ENCODE measurements at regions not wholly inside any gene's neighbourhood (a gene's known extent, or its start where the extent isn't known, plus 50 kb on each side); places are given as distances from the start of the nearest gene placed in this dataset.

DNA sequence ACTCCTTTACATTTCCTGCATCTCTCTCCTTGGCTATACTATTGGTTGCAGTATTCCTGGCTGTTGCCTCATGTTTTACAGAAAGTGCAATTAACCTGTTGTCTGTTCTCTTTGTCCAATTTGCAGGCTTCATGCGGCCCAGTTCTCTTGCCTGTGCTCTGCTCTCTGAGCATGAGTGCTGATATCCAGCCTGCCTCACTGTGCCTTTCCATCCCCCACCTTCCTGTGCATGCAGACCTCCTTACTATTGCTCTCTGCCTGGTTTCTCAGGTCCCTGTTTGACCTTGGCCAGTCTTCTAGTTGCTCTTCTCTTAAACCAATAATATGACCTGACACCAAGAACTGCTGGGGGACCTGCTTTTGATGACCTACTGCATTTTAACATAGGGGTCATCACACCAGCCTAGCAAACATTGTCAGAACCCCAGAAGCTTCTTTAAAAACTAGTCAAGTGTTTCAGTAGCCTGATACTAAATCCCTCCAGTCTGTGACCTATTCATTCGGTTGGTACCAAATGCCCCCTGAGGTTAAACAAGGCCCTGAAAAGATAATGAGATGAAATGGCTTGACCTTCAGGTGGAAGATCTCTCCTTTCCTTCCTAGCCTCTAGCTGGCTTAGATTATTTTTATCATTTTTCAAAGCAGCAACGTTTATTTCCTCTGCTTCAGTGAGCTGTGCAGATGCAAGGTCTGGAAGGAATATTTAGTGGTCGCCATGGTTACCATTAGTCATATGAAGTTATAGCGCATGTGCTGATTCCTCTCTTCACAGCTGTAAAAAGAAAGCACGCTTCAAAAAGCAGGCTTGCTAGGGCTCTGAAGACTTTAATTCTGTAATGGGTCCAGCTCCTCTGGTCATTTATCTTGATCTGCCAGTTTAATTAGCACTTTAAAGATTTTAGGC, 216.5 kb downstream of the PHLDA1 start:
- Histone ChIP-seq H3K9me3 (ENCODE audit: control insufficient read depth in 2 of 3, insufficient read depth in 1 of 3, low read length in 3 of 3) (no peaks in the 10 kb centered on the region), H3K4me3 (ENCODE audit: low read length in 3 of 3) (no peak overlapping the region), H3K9ac (ENCODE audit: low read length in 3 of 3) (no peak overlapping the region), H3K4me1 (ENCODE audit: control insufficient read depth in 2 of 3, insufficient read depth in 2 of 3, low read depth in 1 of 3, low read length in 3 of 3) (peaks cover 0 to 3% (median 2%) of the 10 kb centered on the region in 3 donors), H3K27ac (ENCODE audit: low read depth in 2 of 2, low read length in 2 of 2) (peak overlapping the region in 1 of 2 donors; percentile 4), H3K36me3 (ENCODE audit: control insufficient read depth in 2 of 3, insufficient read depth in 3 of 3, low read length in 3 of 3) (no peaks in the 10 kb centered on the region), H3K27me3 (ENCODE audit: control insufficient read depth, insufficient read depth, low read length) (no peaks in the 10 kb centered on the region)
- TF ChIP-seq, protein P1, sequence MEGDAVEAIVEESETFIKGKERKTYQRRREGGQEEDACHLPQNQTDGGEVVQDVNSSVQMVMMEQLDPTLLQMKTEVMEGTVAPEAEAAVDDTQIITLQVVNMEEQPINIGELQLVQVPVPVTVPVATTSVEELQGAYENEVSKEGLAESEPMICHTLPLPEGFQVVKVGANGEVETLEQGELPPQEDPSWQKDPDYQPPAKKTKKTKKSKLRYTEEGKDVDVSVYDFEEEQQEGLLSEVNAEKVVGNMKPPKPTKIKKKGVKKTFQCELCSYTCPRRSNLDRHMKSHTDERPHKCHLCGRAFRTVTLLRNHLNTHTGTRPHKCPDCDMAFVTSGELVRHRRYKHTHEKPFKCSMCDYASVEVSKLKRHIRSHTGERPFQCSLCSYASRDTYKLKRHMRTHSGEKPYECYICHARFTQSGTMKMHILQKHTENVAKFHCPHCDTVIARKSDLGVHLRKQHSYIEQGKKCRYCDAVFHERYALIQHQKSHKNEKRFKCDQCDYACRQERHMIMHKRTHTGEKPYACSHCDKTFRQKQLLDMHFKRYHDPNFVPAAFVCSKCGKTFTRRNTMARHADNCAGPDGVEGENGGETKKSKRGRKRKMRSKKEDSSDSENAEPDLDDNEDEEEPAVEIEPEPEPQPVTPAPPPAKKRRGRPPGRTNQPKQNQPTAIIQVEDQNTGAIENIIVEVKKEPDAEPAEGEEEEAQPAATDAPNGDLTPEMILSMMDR (IDR thresholded peaks at IDR 0.05; ENCODE audit: borderline replicate concordance, extremely low read depth, insufficient read depth) = no peak
- DNase-seq (peak in 4 of 5 donors; percentile 44 to 95 (median 64)), FAIRE-seq (no peak)
- intact Hi-C loops (cut with DNase I) = no loop called here

DNA sequence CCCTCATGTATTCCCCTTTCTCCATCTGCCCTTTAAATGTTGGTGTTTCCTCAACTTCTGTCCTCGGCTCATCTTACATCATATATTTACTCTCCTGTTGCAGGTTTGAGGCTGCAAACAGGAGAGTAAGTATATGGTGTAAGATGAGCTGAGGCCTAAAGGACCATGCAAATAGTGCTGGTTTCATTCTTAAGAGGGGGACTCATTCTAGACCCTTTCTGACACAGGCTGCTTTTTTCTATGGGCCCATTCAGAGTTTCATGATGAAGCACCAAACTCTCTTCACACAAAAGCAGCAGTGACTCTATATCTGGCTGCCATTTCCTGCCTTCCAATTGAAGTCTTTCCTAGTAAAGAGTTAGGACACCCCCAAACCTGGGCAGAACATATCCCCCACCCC, 218.5 kb downstream of the PHLDA1 start:
- Histone ChIP-seq H3K9ac (ENCODE audit: low read length in 3 of 3) (no peak overlapping the region), H3K27me3 (ENCODE audit: control insufficient read depth, insufficient read depth, low read length) (no peaks in the 10 kb centered on the region), H3K9me3 (ENCODE audit: control insufficient read depth in 2 of 3, insufficient read depth in 1 of 3, low read length in 3 of 3) (no peaks in the 10 kb centered on the region), H3K4me3 (ENCODE audit: low read length in 3 of 3) (no peak overlapping the region), H3K27ac (ENCODE audit: low read depth in 2 of 2, low read length in 2 of 2) (no peak overlapping the region), H3K36me3 (ENCODE audit: control insufficient read depth in 2 of 3, insufficient read depth in 3 of 3, low read length in 3 of 3) (no peaks in the 10 kb centered on the region), H3K4me1 (ENCODE audit: control insufficient read depth in 2 of 3, insufficient read depth in 2 of 3, low read depth in 1 of 3, low read length in 3 of 3) (peaks cover 0 to 3% (median 2%) of the 10 kb centered on the region in 3 donors)
- TF ChIP-seq, protein P1 (IDR thresholded peaks at IDR 0.05; ENCODE audit: borderline replicate concordance, extremely low read depth, insufficient read depth) = no peak
- DNase-seq (peak in 1 of 5 donors; percentile 31), FAIRE-seq (no peak)
- intact Hi-C loops (cut with DNase I) = no loop called here

DNA sequence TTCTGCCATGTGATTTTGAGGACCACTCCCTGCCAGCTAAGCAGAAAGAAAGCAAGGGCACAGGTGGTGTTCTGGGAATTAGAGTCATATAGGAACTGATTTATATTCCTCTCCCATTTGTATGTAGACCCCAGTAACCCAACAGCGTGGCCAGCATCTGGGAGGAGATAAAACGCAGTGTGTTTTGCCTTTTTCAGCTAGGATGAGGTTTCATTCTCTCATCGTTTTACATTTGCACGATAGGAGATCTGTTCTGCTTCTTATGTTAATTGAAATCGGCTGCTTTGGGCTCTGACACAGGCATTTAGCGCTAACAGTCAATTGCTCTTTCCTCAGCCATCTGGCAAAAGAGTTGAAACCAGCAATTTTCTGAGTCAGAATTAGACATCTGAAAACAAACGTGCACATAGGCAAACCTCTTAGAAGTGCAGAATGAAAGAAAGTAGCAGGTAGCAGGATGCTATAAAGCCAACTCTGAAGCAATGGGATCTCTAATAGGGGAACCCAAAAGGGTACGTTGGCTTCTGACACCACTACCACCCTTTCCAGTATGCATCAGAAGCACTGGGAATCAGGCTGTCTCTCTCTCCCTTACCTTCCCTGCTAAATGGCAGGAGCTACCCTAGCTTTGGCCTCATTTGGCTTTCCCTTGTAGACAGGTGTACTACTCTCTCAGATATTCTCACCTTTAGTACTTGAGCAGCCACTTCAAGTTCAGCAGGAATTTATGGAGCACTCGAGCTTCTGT, 219.1 kb downstream of the PHLDA1 start:
- intact Hi-C loops (cut with DNase I) = no loop called here
- H3K9ac ChIP-seq (ENCODE audit: low read length in 3 of 3) = no peak overlapping the region

More for the DNA sequence above, 219.1 kb downstream of the PHLDA1 start:
- Histone ChIP-seq H3K4me1 (ENCODE audit: control insufficient read depth in 2 of 3, insufficient read depth in 2 of 3, low read depth in 1 of 3, low read length in 3 of 3) (peaks cover 0 to 3% (median 2%) of the 10 kb centered on the region in 3 donors), H3K4me3 (ENCODE audit: low read length in 3 of 3) (no peak overlapping the region), H3K27ac (ENCODE audit: low read depth in 2 of 2, low read length in 2 of 2) (no peak overlapping the region), H3K27me3 (ENCODE audit: control insufficient read depth, insufficient read depth, low read length) (no peaks in the 10 kb centered on the region), H3K36me3 (ENCODE audit: control insufficient read depth in 2 of 3, insufficient read depth in 3 of 3, low read length in 3 of 3) (no peaks in the 10 kb centered on the region), H3K9me3 (ENCODE audit: control insufficient read depth in 2 of 3, insufficient read depth in 1 of 3, low read length in 3 of 3) (no peaks in the 10 kb centered on the region)
- TF ChIP-seq, protein P1 (IDR thresholded peaks at IDR 0.05; ENCODE audit: borderline replicate concordance, extremely low read depth, insufficient read depth) = no peak
- peak in 4 of 5 donors; percentile 40 to 61 (median 55) for DNase-seq
- FAIRE-seq = no peak

All from kidney (tissue), 13 donors.